ENCODE measurements at regions not wholly inside any gene's neighbourhood (a gene's known extent, or its start where the extent isn't known, plus 50 kb on each side); places are given as distances from the start of the nearest gene placed in this dataset.

DNA sequence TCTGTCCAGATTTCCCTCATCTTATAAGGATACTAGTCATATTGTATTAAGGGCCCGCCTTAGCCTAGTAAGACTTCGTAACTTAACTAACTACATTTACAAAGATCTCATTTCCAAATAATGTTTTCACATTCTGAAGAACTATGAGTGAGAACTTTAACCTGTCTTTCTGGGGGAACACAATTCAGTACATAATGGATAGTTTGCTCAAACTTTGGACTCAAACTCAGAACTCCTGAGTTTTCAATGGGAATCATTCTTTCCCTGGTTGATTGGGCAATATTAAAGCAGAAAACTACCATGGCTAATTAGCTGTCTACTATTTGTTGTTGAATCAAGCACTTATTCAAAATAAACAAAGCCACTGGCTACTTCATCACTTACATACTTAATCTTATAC is 522.9 kb downstream of the REEP3 start (continued):
- TF ChIP-seq SALL1 (CRISPR knock-in tag; IDR thresholded peaks at IDR 0.05) (peak; percentile 36; the same call in 1 of the 2 replicates), HDAC1 (CRISPR knock-in tag; IDR thresholded peaks at IDR 0.05) (peak; percentile 50; the same call in 1 of the 2 replicates), SKI (IDR thresholded peaks at IDR 0.05; ENCODE audit: partially characterized antibody) (peak; percentile 35), NFIC (IDR thresholded peaks at IDR 0.05; ENCODE audit: low read length) (peak; percentile 90; the same call in 1 of the 2 replicates), ZBTB46 (CRISPR knock-in tag; IDR thresholded peaks at IDR 0.05; ENCODE audit: borderline replicate concordance) (no peak), RCOR2 (CRISPR knock-in tag; IDR thresholded peaks at IDR 0.05) (0 out of 2 replicates have a peak, but pooled peaks have one; percentile 42), KAT2B (IDR thresholded peaks at IDR 0.05; ENCODE audit: borderline replicate concordance, low read depth, low read length) (no peak), ZNF235 (CRISPR knock-in tag; IDR thresholded peaks at IDR 0.05; ENCODE audit: borderline replicate concordance) (no peak), ONECUT2 (CRISPR knock-in tag; IDR thresholded peaks at IDR 0.05) (no peak; the same call in 1 of the 2 replicates), CREB1 (IDR thresholded peaks at IDR 0.05) (no peak), CREB1 (CRISPR knock-in tag; IDR thresholded peaks at IDR 0.05) (peak; percentile 48), NR2F6 (IDR thresholded peaks at IDR 0.05) (peak; percentile 70), NR2F6 (CRISPR knock-in tag; IDR thresholded peaks at IDR 0.05) (peak; percentile 26; the same call in 1 of the 2 replicates), ATF1 (CRISPR knock-in tag; IDR thresholded peaks at IDR 0.05) (peak; percentile 14; the same call in 1 of the 2 replicates), MIXL1 (CRISPR knock-in tag; IDR thresholded peaks at IDR 0.05) (peak; percentile 97)
- TF ChIP-seq, protein P1, sequence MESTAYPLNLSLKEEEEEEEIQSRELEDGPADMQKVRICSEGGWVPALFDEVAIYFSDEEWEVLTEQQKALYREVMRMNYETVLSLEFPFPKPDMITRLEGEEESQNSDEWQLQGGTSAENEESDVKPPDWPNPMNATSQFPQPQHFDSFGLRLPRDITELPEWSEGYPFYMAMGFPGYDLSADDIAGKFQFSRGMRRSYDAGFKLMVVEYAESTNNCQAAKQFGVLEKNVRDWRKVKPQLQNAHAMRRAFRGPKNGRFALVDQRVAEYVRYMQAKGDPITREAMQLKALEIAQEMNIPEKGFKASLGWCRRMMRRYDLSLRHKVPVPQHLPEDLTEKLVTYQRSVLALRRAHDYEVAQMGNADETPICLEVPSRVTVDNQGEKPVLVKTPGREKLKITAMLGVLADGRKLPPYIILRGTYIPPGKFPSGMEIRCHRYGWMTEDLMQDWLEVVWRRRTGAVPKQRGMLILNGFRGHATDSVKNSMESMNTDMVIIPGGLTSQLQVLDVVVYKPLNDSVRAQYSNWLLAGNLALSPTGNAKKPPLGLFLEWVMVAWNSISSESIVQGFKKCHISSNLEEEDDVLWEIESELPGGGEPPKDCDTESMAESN (CRISPR knock-in tag; conservative IDR thresholded peaks at IDR 0.05), result 0 out of 2 replicates have a peak, but pooled peaks have one; percentile 15
- TF ChIP-seq, protein P2, sequence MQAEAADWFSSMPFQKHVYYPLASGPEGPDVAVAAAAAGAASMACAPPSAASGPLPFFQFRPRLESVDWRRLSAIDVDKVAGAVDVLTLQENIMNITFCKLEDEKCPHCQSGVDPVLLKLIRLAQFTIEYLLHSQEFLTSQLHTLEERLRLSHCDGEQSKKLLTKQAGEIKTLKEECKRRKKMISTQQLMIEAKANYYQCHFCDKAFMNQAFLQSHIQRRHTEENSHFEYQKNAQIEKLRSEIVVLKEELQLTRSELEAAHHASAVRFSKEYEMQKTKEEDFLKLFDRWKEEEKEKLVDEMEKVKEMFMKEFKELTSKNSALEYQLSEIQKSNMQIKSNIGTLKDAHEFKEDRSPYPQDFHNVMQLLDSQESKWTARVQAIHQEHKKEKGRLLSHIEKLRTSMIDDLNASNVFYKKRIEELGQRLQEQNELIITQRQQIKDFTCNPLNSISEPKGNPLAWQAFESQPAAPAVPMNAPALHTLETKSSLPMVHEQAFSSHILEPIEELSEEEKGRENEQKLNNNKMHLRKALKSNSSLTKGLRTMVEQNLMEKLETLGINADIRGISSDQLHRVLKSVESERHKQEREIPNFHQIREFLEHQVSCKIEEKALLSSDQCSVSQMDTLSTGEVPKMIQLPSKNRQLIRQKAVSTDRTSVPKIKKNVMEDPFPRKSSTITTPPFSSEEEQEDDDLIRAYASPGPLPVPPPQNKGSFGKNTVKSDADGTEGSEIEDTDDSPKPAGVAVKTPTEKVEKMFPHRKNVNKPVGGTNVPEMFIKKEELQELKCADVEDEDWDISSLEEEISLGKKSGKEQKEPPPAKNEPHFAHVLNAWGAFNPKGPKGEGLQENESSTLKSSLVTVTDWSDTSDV (CRISPR knock-in tag; IDR thresholded peaks at IDR 0.05), result no peak
- TF ChIP-seq, protein P3, sequence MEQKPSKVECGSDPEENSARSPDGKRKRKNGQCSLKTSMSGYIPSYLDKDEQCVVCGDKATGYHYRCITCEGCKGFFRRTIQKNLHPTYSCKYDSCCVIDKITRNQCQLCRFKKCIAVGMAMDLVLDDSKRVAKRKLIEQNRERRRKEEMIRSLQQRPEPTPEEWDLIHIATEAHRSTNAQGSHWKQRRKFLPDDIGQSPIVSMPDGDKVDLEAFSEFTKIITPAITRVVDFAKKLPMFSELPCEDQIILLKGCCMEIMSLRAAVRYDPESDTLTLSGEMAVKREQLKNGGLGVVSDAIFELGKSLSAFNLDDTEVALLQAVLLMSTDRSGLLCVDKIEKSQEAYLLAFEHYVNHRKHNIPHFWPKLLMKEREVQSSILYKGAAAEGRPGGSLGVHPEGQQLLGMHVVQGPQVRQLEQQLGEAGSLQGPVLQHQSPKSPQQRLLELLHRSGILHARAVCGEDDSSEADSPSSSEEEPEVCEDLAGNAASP (CRISPR knock-in tag; IDR thresholded peaks at IDR 0.05; ENCODE audit: borderline replicate concordance), result peak; percentile 47; the same call in 1 of the 2 replicates
- TF ChIP-seq, protein P4, sequence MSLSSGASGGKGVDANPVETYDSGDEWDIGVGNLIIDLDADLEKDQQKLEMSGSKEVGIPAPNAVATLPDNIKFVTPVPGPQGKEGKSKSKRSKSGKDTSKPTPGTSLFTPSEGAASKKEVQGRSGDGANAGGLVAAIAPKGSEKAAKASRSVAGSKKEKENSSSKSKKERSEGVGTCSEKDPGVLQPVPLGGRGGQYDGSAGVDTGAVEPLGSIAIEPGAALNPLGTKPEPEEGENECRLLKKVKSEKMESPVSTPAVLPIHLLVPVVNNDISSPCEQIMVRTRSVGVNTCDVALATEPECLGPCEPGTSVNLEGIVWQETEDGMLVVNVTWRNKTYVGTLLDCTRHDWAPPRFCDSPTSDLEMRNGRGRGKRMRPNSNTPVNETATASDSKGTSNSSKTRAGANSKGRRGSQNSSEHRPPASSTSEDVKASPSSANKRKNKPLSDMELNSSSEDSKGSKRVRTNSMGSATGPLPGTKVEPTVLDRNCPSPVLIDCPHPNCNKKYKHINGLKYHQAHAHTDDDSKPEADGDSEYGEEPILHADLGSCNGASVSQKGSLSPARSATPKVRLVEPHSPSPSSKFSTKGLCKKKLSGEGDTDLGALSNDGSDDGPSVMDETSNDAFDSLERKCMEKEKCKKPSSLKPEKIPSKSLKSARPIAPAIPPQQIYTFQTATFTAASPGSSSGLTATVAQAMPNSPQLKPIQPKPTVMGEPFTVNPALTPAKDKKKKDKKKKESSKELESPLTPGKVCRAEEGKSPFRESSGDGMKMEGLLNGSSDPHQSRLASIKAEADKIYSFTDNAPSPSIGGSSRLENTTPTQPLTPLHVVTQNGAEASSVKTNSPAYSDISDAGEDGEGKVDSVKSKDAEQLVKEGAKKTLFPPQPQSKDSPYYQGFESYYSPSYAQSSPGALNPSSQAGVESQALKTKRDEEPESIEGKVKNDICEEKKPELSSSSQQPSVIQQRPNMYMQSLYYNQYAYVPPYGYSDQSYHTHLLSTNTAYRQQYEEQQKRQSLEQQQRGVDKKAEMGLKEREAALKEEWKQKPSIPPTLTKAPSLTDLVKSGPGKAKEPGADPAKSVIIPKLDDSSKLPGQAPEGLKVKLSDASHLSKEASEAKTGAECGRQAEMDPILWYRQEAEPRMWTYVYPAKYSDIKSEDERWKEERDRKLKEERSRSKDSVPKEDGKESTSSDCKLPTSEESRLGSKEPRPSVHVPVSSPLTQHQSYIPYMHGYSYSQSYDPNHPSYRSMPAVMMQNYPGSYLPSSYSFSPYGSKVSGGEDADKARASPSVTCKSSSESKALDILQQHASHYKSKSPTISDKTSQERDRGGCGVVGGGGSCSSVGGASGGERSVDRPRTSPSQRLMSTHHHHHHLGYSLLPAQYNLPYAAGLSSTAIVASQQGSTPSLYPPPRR (CRISPR knock-in tag; IDR thresholded peaks at IDR 0.05; ENCODE audit: borderline replicate concordance), result peak; percentile 66; the same call in 1 of the 2 replicates

Measured in HepG2 (cell line).